Stimulated activated CD8-positive, alpha-beta memory T cell treated with anti-CD3 and anti-CD28 coated beads, Interleukin-15, amount 100 ng/mL, for 1 hour (primary cell): ENCODE measurements at regions not wholly inside any gene's neighbourhood (a gene's known extent, or its start where the extent isn't known, plus 50 kb on each side); places are given as distances from the start of the nearest gene placed in this dataset.

ENCODE experiments used
- DNase-seq: peaks from one replicate; pipeline ENCODE4 v3.0.0-alpha.2; 2020; ENCODE audit warnings: low read depth

GRCh38 chr10:128528781-128529180, 402.6 kb upstream of the MKI67 start:
- DNase-seq = no peak

GRCh38 chr10:128529225-128529624, 403.0 kb upstream of the MKI67 start:
- no peak for DNase-seq

DNA sequence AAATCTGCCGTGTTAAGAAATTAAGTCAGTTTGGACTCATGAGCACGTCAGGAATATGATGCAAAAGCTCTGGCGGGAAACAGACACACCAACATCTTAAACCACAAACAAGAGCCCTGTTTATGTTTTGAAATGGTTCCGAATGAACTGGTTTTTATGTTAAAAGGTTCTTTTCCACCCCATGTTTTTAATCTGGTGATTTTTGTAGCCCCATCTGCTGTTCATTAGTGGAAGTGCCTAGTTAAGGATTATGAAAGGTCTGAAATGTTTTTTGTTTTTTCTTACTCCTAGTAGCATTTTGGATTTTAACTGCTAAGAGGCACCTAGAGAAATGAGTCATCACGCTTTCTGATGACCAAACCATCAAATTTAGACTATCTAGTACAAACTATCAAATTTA, 404.1 kb upstream of the MKI67 start:
- DNase-seq = no peak

DNA sequence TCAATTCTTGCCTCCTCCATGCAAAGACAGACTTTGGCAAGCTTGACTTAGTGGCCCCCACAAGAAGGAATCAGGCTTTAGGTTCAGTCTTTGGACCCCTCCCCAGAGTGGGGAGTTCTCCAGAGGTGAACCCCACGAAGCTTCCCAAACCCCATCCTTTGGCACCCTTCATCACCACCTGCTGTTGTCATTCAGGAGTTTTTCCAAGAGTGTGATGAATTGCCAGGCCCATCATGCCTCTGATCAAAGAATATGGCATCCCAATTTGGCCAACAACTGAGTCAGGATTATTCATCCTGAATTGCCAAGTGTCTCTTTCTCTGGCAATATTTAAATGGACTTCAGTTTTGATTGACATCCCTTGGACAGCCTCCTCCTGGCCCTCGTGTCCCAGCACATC, 404.7 kb upstream of the MKI67 start:
- DNase-seq = no peak

GRCh38 chr10:128534686-128535085, 408.5 kb upstream of the MKI67 start:
- no peak for DNase-seq

GRCh38 chr10:128536259-128536658, 410.0 kb upstream of the MKI67 start:
- no peak for DNase-seq

DNA sequence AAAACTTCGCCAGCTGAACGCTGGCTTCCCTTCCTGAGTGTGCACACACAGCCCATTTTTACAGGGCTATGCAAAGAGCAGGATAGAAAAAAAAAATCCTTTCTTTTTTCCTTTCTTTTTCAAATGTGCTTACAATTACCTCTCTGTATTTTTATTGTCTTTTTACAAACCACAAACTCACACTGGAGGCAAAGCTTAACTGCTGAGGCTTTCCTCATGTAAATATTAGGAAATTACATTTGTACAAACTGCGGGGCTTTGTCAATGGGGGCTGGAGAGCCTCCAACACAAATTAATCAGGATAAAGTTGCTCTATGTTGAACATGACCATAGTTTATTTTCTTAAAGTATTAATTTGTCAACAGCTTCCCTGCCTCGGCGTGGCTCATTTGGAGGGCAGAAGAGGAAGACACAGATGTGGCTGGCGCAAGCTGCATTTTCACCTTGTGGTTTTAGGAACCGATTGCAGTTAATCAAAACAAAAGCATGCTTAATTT, 411.7 kb upstream of the MKI67 start:
- no peak for DNase-seq

DNA sequence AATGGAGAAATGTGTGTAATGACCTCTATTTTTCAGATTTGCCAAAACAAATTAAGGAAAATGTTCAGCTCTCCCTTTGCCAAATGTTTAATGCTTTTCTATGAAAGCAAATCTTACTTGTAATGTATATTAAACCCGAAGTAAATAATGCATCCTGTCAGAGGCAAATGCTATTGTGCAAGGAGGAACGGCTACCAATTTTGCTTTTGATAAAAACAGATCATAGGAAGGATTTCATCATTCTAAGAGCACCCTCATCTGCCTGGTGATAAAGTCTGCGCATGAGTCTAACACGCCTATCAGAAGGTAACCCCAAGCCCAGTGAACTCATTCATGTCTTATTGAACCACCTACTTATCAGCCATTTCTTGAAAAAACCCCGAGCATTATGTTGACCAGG, 412.4 kb upstream of the MKI67 start:
- DNase-seq = no peak

- no peak for DNase-seq
These were observed 413.4 kb upstream of the MKI67 start for GRCh38 chr10:128539510-128540127.

- no peak for DNase-seq
These were observed 414.0 kb upstream of the MKI67 start for GRCh38 chr10:128540128-128540762.

DNA sequence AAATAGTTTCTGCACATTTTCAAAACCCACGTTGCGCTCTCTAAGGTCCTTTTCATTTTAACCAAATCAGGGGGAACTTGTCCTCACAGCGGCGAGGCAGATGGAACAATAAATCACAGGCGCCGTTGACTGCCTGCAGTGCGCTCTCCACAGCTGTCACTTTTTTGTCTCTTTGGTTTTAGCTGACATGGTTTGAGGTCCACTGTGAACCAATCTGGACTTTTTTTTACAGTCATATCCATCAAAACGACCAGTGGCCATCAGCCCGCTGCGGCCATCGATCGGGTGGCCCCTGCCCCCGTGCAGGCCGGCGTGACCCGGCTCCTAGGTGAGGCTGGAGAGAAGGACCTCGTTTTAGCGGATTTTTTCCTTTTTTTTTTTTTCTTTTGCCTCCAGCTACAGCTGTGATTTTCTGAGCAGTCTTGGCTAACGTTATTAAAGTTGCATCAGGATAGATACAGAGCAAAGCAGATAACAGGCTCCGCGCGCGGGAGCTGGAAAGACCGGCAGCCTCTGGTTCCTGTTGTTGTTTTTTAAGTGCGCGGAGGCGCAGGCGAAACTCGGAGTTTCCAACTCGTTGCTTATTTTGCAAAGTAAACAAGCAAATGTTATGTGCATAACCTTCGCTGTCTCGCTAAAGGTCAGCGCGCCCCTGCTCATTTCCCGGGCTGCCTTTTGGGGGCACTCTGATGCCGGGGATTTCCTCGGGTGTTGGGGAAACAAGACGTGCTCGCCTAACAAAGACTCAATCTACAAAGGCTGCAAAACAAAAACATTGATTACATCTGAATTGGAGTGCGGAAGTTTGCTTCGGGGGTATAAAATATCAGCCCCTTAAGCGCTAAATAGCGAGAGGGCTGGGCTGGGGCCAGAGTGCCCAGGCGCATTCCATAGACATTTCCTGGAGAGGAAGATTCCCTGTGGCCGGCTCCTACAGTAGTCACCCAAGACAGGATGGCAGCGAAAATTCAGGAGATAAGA, 414.8 kb upstream of the MKI67 start:
- no peak for DNase-seq

DNA sequence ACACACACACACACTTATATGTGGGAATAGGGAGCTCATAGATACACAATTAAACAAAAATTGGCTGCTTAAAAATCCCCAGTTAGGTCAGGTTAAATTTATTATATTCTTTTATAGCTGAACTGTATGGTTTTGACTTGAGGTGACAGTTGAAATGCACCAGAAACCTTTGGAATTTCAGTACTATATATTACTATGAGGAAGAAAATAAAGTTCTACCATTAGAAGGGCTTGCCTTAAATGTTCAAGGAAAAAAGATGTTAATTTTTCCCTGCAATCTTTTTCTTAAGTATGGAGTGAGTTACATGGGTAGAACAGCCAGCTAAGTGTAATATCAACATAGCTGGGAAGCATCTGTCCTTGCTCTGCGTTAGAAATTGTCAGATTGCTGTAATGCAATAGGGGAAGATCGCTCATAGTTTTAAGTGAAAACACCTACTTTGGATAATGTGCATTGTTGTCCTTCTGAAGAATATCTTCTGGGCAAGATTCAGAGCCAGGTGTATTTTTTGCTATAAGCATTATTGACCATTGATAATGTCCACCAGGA, 415.8 kb upstream of the MKI67 start:
- no peak for DNase-seq

- DNase-seq = no peak
These were observed 416.4 kb upstream of the MKI67 start for GRCh38 chr10:128542659-128543058.

GRCh38 chr10:128543151-128543550, 416.9 kb upstream of the MKI67 start:
- DNase-seq = no peak

DNA sequence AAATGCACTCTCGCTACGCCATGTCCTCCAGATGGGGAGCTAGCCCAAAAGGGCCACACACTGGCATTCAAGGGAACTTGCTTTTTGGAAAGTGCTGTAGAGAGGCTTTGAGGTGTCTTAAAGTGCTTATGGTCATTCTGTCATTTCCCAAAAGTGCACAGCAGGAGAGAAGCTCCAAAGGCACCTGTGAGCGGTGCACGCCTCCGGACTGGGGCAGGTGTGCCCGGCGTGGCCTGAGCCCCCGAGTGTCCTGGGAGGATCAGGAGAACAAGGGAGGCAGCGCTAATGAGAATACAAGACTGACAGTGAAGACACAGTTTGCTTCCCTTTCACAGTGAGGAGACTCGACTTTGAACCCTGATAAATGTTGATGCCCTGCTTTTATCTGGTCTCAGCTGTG, 419.0 kb upstream of the MKI67 start:
- DNase-seq = no peak

- DNase-seq = no peak
These were observed 420.5 kb upstream of the MKI67 start for GRCh38 chr10:128546651-128547165.

DNA sequence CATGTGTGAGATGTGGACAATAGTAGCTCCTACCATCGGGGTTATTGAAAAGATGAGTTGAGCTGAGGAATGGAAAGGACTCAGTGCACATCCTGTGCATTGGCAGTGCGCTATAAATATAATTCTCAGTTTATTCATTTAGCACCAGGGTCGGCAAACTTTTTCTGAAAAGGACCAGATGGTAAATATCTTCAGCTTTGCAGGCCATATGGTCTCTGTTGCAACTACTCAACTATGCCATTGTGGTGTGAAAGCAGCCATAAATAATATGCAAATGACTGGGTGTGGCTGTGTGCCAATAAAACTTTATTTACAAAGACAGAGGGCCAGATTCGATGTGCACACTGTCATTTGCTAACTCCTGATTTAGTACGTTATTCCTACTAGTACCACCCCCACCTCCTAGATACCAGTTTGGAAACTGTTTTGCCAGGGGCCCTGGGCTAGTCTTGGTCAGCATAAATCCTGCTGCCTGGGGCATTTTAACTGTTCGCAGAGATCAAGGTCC, 422.9 kb upstream of the MKI67 start:
- DNase-seq = no peak

DNA sequence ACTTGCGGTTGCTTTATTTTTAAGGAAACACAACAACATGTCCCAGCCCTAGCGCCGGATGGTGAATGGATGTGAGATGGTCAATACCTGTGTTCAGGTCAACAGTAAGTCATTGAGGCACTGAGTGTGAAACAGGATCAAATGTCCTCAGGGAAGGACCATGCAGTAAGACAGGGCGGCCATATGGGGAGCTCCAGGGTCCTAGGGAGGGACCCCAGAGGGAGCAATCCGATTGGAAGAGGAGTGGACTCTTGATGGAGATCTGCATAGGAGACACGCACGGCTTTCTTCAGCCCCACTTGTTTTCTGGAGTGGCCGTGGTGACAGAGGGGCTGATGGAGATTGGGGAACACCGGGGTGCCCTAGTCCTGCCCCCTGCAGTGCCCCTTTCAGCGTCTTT, 423.8 kb upstream of the MKI67 start:
- no peak for DNase-seq

DNA sequence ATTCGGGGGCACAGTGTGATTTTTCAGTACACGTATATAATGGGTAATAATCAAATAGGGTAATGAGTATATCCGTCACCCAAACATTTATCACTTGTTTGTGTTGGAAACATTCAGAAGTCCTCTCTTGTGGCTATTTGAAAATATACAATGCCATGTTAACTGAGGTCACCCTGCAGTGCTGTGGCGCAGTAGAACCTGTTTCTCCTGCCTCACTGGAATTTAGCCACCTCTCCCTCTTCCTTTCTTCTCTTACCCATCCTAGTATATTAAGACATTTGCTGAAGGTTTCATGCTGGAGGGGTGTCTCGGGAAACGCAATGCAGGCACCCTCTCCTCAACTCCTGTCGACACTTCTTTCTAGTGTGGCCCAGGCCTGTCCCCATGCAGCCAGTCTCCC, 425.3 kb upstream of the MKI67 start:
- DNase-seq = no peak

- no peak for DNase-seq
These were observed 427.5 kb upstream of the MKI67 start for GRCh38 chr10:128553755-128554154.

DNA sequence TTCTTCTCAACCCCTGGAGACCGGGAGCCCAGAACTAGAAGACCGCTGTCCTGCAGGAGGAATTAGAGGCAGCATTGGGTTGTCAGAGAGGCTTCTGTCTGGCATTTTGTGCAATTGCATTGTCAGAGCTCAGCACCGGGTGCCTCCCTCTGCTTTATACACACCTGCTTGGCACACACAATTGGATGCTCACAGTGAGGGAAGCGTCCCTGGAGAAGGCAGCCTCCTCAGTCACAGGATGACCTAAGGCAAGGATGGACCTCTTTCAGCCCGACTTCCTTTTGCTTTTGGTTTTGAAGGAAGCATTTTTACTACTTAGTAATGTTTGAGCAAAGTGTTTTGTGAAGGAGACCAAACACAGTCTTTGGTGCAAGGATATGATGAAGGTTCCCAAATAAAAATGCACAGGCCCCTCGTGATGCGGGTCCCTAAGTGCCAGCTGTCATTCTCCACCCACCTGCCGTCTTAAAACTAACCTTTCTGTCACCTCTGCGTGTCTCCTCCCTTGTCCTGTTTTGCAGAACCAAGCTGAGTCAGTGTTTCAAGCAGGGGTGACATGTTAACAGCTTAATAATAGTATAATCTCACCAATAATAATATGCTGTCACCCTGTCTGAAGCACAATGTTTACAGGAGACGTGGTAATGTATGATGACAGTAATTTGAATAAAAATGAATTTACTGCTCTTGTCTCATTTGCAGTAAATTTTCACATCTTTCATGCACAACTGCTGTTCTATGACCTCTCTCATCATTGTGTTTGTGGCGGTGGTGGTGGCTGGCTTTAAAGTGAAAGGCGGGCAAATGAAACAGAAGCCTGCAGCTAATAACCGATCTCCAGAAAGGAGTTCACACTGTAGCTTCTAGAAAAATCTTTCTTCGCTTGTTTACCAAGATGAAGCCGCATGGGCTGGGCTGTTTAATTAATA, 430.2 kb upstream of the MKI67 start:
- DNase-seq = no peak
